IPS-NIHi11 (cell line): ENCODE measurements at regions not wholly inside any gene's neighbourhood (a gene's known extent, or its start where the extent isn't known, plus 50 kb on each side); places are given as distances from the start of the nearest gene placed in this dataset.

ENCODE experiments used
- DNase-seq: peaks from one replicate; pipeline ENCODE4 v3.0.0; 2012; ENCODE audit warnings: mixed read lengths, low spot score

- DNase-seq = no peak
Observed at GRCh38 chr2:134175834-134176233, 78.0 kb upstream of the MGAT5 start.

- DNase-seq = peak; percentile 29
Observed at GRCh38 chr2:134177351-134177931, 76.4 kb upstream of the MGAT5 start.

- DNase-seq = no peak
Observed at GRCh38 chr2:134178138-134178877, 75.6 kb upstream of the MGAT5 start.

- no peak for DNase-seq
Observed at GRCh38 chr2:134181219-134181618, 72.7 kb upstream of the MGAT5 start.

GRCh38 chr2:134183679-134184078 lies 70.2 kb upstream of the MGAT5 start:
- DNase-seq = no peak

- no peak for DNase-seq
Observed at GRCh38 chr2:134185639-134186038, 68.2 kb upstream of the MGAT5 start.

GRCh38 chr2:134189009-134189720 lies 64.7 kb upstream of the MGAT5 start:
- no peak for DNase-seq

GRCh38 chr2:134190062-134190806 lies 63.6 kb upstream of the MGAT5 start:
- DNase-seq = no peak

GRCh38 chr2:134190807-134191203 lies 63.1 kb upstream of the MGAT5 start:
- DNase-seq = no peak

GRCh38 chr2:134191835-134192234 lies 62.0 kb upstream of the MGAT5 start:
- DNase-seq = no peak

GRCh38 chr2:134193006-134193405 lies 60.9 kb upstream of the MGAT5 start:
- DNase-seq = no peak

- no peak for DNase-seq
Observed at GRCh38 chr2:134194519-134194918, 59.4 kb upstream of the MGAT5 start.

- no peak for DNase-seq
Observed at GRCh38 chr2:134195341-134195740, 58.5 kb upstream of the MGAT5 start.

GRCh38 chr2:134197445-134197844 lies 56.4 kb upstream of the MGAT5 start:
- no peak for DNase-seq

GRCh38 chr2:134198006-134198634 lies 55.8 kb upstream of the MGAT5 start:
- DNase-seq = no peak

- DNase-seq = no peak
Observed at GRCh38 chr2:134199123-134199522, 54.7 kb upstream of the MGAT5 start.

GRCh38 chr2:134200036-134200618 lies 53.7 kb upstream of the MGAT5 start:
- no peak for DNase-seq

GRCh38 chr2:134201533-134201932 lies 52.3 kb upstream of the MGAT5 start:
- DNase-seq = no peak

GRCh38 chr2:134202371-134202770 lies 51.5 kb upstream of the MGAT5 start:
- DNase-seq = no peak

GRCh38 chr2:134203175-134203574 lies 50.7 kb upstream of the MGAT5 start:
- no peak for DNase-seq
